Large intestine (tissue), 3 donors: ENCODE measurements at regions not wholly inside any gene's neighbourhood (a gene's known extent, or its start where the extent isn't known, plus 50 kb on each side); places are given as distances from the start of the nearest gene placed in this dataset.
A peak's percentile ranks its signal among the peaks of the same experiment; 100 is the strongest.

Experiments used
- DNase-seq, 2 donors: peaks; one replicate each; pipeline versions ENCODE4 v3.0.0 to v3.0.0-alpha.2; 2013
- H3K27ac ChIP-seq: one replicate; pipeline ENCODE4 v1.5.1; 2013; ENCODE audit warnings: low read length
- H3K27me3 ChIP-seq: 2 replicates; pipeline ENCODE4 v1.6.1; 2013; ENCODE audit warnings: low read length; ENCODE audit not compliant: control insufficient read depth, insufficient read depth
- H3K36me3 ChIP-seq: 2 replicates; pipeline ENCODE4 v1.6.1; 2013; ENCODE audit warnings: low read length; ENCODE audit not compliant: control insufficient read depth, insufficient read depth
- H3K4me1 ChIP-seq: one replicate; pipeline ENCODE4 v1.6.1; 2013; ENCODE audit warnings: low read length; ENCODE audit not compliant: control insufficient read depth, insufficient read depth
- H3K4me3 ChIP-seq: one replicate; pipeline ENCODE4 v1.5.1; 2013; ENCODE audit warnings: low read length
- H3K9me3 ChIP-seq: one replicate; pipeline ENCODE4 v1.6.1; 2013; ENCODE audit warnings: mild to moderate bottlenecking, low read depth, low read length, moderate library complexity; ENCODE audit not compliant: control insufficient read depth
- WGBS: methylation state at CpG from one replicate; pipeline ENCODE4 v1.1.5; 2013; ENCODE audit warnings: low lambda C conversion rate; ENCODE audit not compliant: insufficient coverage; 5-methylcytosine and 5-hydroxymethylcytosine counted together

GRCh38 chr1:193325771-193326170 lies 139.4 kb upstream of the B3GALT2 start:
- Histone ChIP-seq H3K4me3 (no peak overlapping the region), H3K36me3 (no peaks in the 10 kb centered on the region), H3K4me1 (no peaks in the 10 kb centered on the region), H3K27ac (no peak overlapping the region), H3K27me3 (no peaks in the 10 kb centered on the region), H3K9me3 (peaks cover 17% of the 10 kb centered on the region)
- WGBS, result no CpG with 5 or more reads among the region's 4 CpGs
- no peak for DNase-seq

DNA sequence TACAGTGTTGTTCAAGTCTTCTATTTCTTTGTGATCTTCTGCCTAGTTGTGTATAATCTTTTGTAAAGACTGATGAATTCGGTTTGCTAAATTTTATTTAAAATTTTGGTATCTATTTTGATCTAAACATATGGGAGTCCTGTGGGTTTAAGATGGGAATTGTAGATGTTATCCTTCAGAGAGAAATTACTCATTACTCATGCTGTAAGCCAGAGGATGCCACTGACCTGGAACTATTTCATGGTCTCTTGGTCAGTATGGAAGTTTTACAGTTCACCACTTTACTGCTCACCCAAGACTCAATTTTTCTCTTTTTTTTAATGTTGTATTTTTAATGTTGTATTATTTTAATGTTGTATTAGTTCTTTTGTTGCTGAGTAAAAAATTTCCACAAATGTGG lies 138.6 kb upstream of the B3GALT2 start:
- 100% methylated on average over 1 of the region's 1 CpG for WGBS
- Histone ChIP-seq H3K27ac (no peak overlapping the region), H3K27me3 (no peaks in the 10 kb centered on the region), H3K9me3 (peaks cover 15% of the 10 kb centered on the region), H3K4me1 (no peaks in the 10 kb centered on the region), H3K36me3 (no peaks in the 10 kb centered on the region), H3K4me3 (no peak overlapping the region)
- no peak for DNase-seq

DNA sequence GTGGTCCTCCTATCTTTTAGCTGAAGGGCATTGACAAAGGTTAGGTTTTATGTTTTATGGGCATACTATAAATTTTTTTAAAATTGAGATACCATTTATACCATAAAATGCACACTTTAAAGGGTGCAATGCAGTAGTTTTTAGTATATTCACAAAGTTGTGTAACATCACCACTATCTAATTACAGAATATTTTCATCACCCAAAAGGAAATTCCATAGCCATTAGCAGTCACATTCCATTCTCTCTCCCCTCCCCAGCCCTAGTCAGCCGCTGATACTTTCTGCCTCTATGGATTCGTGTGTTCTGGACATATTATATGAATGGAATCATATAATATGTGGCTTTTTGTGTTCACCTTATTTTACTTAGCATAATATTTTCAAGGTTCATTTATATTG lies 135.8 kb upstream of the B3GALT2 start:
- peaks cover 12% of the 10 kb centered on the region for H3K9me3 ChIP-seq
- no peaks in the 10 kb centered on the region for H3K36me3 ChIP-seq
- H3K4me1 ChIP-seq, result no peaks in the 10 kb centered on the region
- no peak for DNase-seq
- no peak overlapping the region for H3K4me3 ChIP-seq
- WGBS, result no CpG with 5 or more reads among the region's 2 CpGs
- H3K27ac ChIP-seq, result no peak overlapping the region
- H3K27me3 ChIP-seq, result no peaks in the 10 kb centered on the region

DNA sequence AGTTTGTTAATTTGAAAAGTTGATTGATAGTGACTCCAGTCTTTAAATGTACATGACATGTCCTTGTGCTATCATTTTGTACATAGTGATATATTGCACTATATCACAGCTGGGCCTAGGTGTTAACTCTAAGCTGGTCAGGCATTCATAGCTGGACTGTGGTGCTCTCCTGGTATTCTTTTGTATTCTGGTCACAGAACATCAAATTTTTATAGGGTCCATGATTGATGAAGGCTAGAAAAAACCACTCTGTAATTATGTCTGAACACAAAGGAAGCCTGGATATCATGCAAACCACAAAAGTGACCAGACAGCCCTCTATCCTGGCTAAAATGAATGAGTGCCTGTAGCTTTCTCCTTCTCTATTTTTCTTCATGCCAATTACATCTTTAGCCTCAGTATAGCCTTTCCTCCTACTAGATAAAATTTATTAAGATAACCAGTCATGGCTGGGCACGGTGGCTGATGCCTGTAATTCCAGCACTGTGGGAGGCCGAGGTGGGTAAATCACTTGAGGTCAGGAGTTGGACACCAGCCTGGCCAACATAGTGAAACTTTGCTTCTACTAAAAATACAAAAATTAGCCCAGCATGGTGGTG lies 134.9 kb upstream of the B3GALT2 start:
- no CpG with 5 or more reads among the region's 2 CpGs for WGBS
- no peak for DNase-seq
- no peak overlapping the region for H3K27ac ChIP-seq
- H3K27me3 ChIP-seq, result no peaks in the 10 kb centered on the region
- peaks cover 12% of the 10 kb centered on the region for H3K9me3 ChIP-seq
- no peaks in the 10 kb centered on the region for H3K4me1 ChIP-seq
- H3K4me3 ChIP-seq, result no peak overlapping the region
- H3K36me3 ChIP-seq, result no peaks in the 10 kb centered on the region

- DNase-seq, result no peak
- H3K9me3 ChIP-seq, result peaks cover 12% of the 10 kb centered on the region
- H3K27ac ChIP-seq, result no peak overlapping the region
- no peaks in the 10 kb centered on the region for H3K27me3 ChIP-seq
- H3K4me3 ChIP-seq, result no peak overlapping the region
- H3K36me3 ChIP-seq, result no peaks in the 10 kb centered on the region
- WGBS, result no CpG with 5 or more reads among the region's 2 CpGs
- H3K4me1 ChIP-seq, result no peaks in the 10 kb centered on the region
Observed at GRCh38 chr1:193320270-193320669, 133.9 kb upstream of the B3GALT2 start.

GRCh38 chr1:193318347-193318746 lies 131.9 kb upstream of the B3GALT2 start:
- H3K27me3 ChIP-seq, result no peaks in the 10 kb centered on the region
- no peak overlapping the region for H3K27ac ChIP-seq
- no peak overlapping the region for H3K4me3 ChIP-seq
- H3K4me1 ChIP-seq, result peaks cover 8% of the 10 kb centered on the region
- H3K9me3 ChIP-seq, result peaks cover 7% of the 10 kb centered on the region
- H3K36me3 ChIP-seq, result no peaks in the 10 kb centered on the region
- DNase-seq, result no peak

- H3K36me3 ChIP-seq, result no peaks in the 10 kb centered on the region
- peak overlapping the region; percentile 89 for H3K27ac ChIP-seq
- peaks cover 3% of the 10 kb centered on the region for H3K9me3 ChIP-seq
- peak; percentile 94 to 98 for DNase-seq
- H3K4me3 ChIP-seq, result no peak overlapping the region
- WGBS, result no CpG with 5 or more reads among the region's 15 CpGs
- H3K4me1 ChIP-seq, result peaks cover 45% of the 10 kb centered on the region
- H3K27me3 ChIP-seq, result no peaks in the 10 kb centered on the region
Observed at GRCh38 chr1:193313354-193314140, 127.1 kb upstream of the B3GALT2 start.

DNA sequence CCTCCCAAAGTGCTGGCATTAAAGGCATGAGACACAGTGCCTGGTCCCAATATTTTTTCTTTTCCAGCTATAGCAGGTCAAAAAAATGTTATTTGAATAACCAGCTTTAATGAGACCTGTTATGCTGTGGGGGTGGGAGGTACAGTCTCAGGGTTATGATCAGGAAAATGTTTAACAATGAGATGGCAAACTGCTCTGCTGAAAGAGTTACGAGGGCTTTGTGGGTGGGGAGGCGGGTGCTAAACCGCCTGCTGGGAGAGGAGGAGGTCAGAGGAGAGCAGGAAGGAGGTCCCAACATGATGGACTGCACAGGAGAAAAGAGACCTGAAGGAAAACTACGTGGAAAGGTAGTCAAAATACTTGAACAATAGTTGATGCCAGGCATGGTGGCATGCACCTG lies 126.0 kb upstream of the B3GALT2 start:
- peaks cover 3% of the 10 kb centered on the region for H3K9me3 ChIP-seq
- no peaks in the 10 kb centered on the region for H3K36me3 ChIP-seq
- H3K27me3 ChIP-seq, result no peaks in the 10 kb centered on the region
- H3K4me3 ChIP-seq, result no peak overlapping the region
- peaks cover 52% of the 10 kb centered on the region for H3K4me1 ChIP-seq
- peak overlapping the region; percentile 70 for H3K27ac ChIP-seq
- DNase-seq, result no peak
- 94% methylated on average over 3 of the region's 4 CpGs for WGBS

- Histone ChIP-seq H3K36me3 (no peaks in the 10 kb centered on the region), H3K4me1 (peaks cover 52% of the 10 kb centered on the region), H3K27ac (peak overlapping the region; percentile 92), H3K27me3 (no peaks in the 10 kb centered on the region), H3K9me3 (peaks cover 3% of the 10 kb centered on the region), H3K4me3 (no peak overlapping the region)
- WGBS, result 50% methylated on average over 1 of the region's 4 CpGs
- peak in 1 of 2 donors; percentile 24 for DNase-seq
Observed at GRCh38 chr1:193311226-193311948, 125.0 kb upstream of the B3GALT2 start.

GRCh38 chr1:193310564-193310963 lies 124.2 kb upstream of the B3GALT2 start:
- Histone ChIP-seq H3K4me1 (peaks cover 52% of the 10 kb centered on the region), H3K9me3 (peaks cover 3% of the 10 kb centered on the region), H3K27ac (peak overlapping the region; percentile 92), H3K4me3 (no peak overlapping the region), H3K27me3 (no peaks in the 10 kb centered on the region), H3K36me3 (no peaks in the 10 kb centered on the region)
- DNase-seq, result peak; percentile 47 to 81
- 28% methylated on average over 2 of the region's 3 CpGs for WGBS
